ENCODE measurements at regions not wholly inside any gene's neighbourhood (a gene's known extent, or its start where the extent isn't known, plus 50 kb on each side); places are given as distances from the start of the nearest gene placed in this dataset.
"Not testable (repeated sequence)": the region's sequence is repeated elsewhere in the genome, so short reads cannot be mapped to it uniquely, and the experiment has no call there.

- peak; percentile 43 for DNase-seq
These were observed 95.2 kb downstream of the PLCE1 start for GRCh38 chr10:94088926-94089381.

DNA sequence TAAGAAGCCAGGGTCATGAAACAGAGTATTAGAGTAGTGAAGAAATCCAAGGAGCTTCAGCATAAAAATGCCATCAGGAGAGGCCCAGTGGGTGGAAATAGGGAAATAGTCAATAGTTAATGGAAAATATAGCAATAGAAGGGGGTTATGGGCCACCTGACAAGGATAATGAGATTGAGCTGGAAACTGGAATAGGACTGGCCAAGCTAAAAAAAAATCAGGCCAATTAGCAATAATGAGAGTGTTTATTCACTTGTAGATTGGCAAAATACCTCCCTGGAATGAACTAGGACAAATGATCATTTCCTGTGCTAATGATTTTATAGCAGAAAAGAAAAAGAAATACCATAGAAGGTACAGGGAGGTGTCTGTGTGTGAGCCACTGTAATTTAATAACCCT lies 97.9 kb downstream of the PLCE1 start:
- DNase-seq, result no peak

GRCh38 chr10:94092848-94093247 lies 99.1 kb downstream of the PLCE1 start:
- no peak for DNase-seq

GRCh38 chr10:94093286-94093905 lies 99.7 kb downstream of the PLCE1 start:
- DNase-seq, result no peak

DNA sequence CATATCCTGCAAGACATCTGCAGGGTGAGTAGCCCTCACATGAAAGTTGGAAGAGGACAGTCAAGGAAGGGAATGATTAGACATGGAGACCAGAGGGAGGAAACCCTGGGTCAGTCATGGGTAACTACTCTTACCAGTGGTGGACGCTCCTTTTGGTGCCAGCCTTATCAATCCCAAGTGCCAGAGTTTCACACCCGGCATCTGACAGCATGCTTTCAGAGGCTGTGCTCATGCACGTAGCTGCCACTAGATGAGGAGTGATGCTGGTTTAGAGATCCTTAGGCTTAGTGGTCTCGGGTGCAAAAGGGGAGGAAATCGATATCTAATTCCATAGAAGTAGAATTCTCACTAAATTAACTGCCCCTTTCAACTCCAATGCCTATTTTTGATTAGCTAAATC lies 100.8 kb downstream of the PLCE1 start:
- no peak for DNase-seq

DNA sequence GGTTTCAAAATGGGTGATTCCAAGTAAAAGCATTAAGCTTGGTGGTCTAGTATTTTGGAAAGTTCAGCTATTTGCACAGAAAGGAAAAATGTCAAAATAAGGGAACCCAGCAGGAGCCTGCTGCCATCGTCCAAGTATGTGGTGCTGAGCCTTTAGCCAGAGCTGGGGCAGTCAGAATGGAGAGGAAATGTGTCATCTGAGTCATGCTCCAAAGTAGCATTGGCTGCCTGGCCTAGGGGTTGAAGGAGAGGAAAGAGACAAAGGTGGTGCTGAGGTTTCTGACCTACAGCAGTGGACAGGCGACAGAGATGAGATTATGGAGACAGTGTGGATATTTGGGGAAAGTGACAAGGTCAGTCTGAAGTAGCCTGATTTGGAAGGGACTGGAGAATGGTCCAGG lies 103.9 kb downstream of the PLCE1 start:
- DNase-seq, result no peak

GRCh38 chr10:94098896-94099295 lies 105.2 kb downstream of the PLCE1 start:
- no peak for DNase-seq

DNA sequence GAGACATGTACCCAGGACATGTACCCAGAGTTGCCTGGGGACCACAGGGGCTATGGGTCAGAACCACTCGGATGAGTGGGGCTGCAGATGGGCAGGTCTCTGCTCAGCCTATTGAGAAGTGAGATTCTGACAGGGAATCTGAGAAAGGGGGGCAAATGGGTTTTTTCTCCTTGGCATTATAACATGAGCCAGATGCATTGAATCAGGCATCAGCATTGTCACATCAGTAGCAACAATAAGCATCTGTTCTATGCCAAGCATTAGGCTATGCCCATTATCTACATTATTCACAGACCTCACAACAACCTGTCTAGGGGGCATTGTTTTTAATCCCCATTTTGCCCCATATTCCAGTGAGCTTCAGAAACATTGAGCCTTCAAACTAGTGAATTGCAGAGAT lies 108.2 kb downstream of the PLCE1 start:
- DNase-seq, result no peak

DNA sequence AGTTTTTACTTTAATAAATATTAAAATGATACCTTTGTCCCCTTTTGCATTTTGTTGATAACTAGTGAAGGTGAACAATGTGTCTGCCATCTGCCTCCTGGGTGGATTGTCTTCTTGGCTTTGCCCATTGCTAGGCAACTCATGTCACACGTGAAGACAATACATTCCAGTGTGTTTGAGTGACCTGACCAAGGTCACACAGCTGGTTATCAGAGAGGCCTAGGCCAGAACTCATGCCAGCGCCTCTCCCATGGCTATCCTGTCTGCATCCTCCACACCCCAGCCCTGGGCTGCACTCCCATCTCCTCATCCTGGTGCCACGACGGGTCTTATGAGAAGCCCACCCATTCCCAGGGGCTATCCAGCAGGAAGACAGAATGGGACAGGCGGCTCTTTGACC lies 108.7 kb downstream of the PLCE1 start:
- no peak for DNase-seq

GRCh38 chr10:94103192-94103591 lies 109.5 kb downstream of the PLCE1 start:
- no peak for DNase-seq

GRCh38 chr10:94103801-94104221 lies 110.1 kb downstream of the PLCE1 start:
- DNase-seq, result peak; percentile 50

GRCh38 chr10:94104316-94105000 lies 110.7 kb downstream of the PLCE1 start:
- DNase-seq, result peak; percentile 18

- DNase-seq, result no peak
These were observed 111.5 kb downstream of the PLCE1 start for GRCh38 chr10:94105226-94105625.

DNA sequence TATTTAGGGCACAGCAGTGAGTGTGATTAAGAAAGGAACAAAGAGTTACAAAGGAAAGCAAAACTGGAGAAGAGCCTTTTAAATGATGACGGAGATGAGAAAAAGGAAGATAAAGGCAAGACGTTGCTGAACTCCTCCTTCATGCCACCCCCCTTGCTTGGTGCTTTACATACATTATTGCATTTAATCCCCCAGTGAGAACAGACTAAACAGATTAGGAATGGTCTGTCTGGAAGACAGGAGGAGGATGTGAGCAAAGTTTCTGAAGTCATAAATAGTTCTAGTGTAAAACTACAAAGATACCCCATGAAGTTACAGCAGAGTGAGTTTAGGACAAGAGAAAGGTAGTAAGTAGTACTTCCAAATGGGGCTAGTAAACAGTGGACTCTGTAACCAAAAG lies 113.5 kb downstream of the PLCE1 start:
- no peak for DNase-seq

- DNase-seq, result no peak
These were observed 114.5 kb downstream of the PLCE1 start for GRCh38 chr10:94108200-94108599.

GRCh38 chr10:94111367-94111766 lies 117.6 kb downstream of the PLCE1 start:
- DNase-seq, result no peak

- no peak for DNase-seq
These were observed 118.6 kb downstream of the PLCE1 start for GRCh38 chr10:94112321-94112720.

DNA sequence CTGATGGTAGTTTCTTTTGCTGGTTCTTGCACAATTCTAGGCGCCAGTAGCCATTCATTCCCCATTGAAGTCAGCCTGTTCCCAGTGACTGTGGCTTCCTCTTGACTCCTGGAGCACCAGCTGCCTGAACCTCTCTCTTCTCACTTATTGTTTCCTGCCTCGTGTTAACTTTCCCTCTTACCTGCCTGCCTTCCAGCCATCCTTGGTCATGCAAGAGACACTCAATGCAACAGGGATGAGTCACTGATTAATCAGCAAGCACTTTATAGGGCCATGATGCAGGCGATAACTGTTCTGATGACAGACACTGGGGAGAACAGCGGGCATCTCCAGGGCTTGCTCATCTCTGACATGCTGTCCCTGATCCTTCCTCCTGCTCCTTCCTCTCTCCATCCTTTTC lies 122.0 kb downstream of the PLCE1 start:
- DNase-seq, result no peak

DNA sequence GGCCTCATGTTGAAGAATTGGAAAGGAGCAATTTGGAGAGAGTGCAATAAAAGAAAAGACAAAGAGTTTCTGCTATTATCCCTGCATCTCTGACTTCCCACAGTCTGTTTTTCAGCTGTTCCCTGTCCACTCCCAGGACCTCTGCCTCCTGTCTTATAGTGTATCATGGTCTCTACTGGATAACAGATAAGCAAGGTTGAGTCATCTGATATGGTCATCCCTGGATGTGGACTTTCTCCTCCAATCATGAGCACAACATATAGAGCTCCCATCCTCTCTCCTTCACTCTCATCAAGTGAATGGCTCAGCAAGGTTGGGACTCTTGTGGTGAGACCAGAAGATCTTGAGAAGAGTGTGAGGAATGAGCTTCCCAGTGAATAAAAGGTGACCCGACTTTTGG lies 123.1 kb downstream of the PLCE1 start:
- DNase-seq, result no peak

DNA sequence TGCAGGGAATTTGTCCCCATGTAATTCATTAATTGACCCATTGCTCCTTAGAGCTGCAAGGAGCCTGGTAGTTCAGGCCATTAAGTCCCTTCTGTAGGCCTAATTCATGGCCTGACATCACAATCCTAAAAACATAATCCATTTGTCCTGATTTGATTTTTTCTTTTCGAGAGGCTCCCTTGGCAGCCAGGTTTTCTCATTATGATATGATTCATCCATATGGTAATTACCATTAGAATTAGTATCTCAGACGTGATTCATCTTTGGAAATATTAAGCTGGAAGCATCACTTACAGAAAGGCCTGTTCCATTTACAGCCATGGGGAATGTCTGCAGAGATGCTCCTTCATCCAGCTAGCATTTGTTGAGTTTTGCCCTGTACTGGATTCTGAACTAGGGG lies 128.5 kb downstream of the PLCE1 start:
- DNase-seq, result no peak

DNA sequence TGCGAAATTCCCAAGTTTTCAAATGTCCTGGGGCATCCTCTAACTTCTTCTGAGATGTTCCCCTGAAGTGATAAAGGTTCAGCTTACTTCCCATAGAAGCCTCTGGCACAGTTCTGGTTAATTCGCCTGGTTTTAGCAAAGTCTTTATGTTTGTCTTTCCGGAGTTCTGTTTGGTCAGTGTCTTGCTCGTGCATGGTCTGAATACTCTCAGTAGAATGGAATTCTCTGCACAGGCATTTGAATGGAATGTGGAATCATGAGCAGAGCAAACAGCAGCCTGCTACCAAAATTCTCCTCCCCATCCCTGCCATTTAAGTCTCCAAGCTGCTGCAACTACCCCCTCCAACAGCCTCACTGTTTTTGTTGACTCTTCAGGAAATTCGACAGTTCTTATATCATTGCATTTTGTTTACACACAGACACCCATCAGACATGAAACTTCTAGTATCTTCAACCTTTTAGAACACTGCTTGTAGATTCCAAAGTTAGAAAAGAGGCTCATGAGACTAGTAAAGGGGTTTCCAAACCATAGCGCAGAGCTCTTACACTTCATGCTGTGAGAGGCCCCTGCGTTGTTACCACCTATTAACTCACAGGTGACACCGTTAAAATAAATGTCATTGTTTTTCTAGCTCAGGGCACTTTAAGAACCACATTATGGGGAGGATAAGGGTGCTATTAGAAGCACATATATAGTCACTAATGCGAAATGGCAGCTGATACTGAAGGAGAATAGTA lies 129.7 kb downstream of the PLCE1 start:
- DNase-seq, result peak; percentile 43

- not testable (repeated sequence) for DNase-seq
These were observed 130.4 kb downstream of the PLCE1 start for GRCh38 chr10:94124147-94124546.

GRCh38 chr10:94125268-94125667 lies 131.5 kb downstream of the PLCE1 start:
- DNase-seq, result not testable (repeated sequence)

DNA sequence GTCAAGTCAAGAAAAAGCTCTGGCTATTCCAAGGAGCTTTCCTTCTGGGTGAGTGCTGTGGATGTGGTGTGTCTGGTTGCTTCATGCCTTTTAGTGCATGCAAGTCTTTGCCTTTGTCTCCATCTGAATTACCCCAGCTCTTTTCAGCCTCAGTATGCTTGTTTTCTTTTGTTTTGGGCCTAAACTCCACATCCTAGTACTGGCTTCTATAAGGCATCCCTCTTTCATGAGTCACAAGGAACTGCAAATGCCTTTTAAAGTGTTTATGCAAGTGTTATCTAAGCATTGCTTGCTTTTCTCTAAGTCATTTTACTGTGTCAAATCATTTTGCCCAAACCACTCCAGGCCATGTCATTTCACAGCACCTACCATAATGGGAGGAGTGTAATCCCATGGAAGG lies 132.1 kb downstream of the PLCE1 start:
- no peak for DNase-seq
